ENCODE measurements at regions not wholly inside any gene's neighbourhood (a gene's known extent, or its start where the extent isn't known, plus 50 kb on each side); places are given as distances from the start of the nearest gene placed in this dataset.

GRCh38 chr2:153134725-153135124 is 343.8 kb downstream of the RPRM start:
- no peak overlapping the region for H3K9ac ChIP-seq
- H4K20me1 ChIP-seq (ENCODE audit: insufficient read depth) = no peaks in the 10 kb centered on the region
- H3K27me3 ChIP-seq (ENCODE audit: insufficient read depth, low read depth) = no peaks in the 10 kb centered on the region
- H3K27ac ChIP-seq = no peak overlapping the region
- H3K4me1 ChIP-seq (ENCODE audit: low read depth, poor library complexity, severe bottlenecking) = no peaks in the 10 kb centered on the region
- no peaks in the 10 kb centered on the region for H3K79me2 ChIP-seq (ENCODE audit: insufficient read depth, low read depth)
- H3K4me2 ChIP-seq = no peak overlapping the region
- H2AFZ ChIP-seq (ENCODE audit: low read depth) = no peak overlapping the region
- no peaks in the 10 kb centered on the region for H3K36me3 ChIP-seq (ENCODE audit: insufficient read depth)
- no peak for TF ChIP-seq CTCF (conservative IDR thresholded peaks at IDR 0.05; ENCODE audit: low read depth, low read length)
- no peak overlapping the region for H3K4me3 ChIP-seq (IDR thresholded peaks at IDR 0.05; ENCODE audit: insufficient read depth, low read depth, low read length)

- H3K36me3 ChIP-seq (ENCODE audit: insufficient read depth) = no peaks in the 10 kb centered on the region
- no peaks in the 10 kb centered on the region for H4K20me1 ChIP-seq (ENCODE audit: insufficient read depth)
These were observed 344.8 kb downstream of the RPRM start for GRCh38 chr2:153133716-153134115.

GRCh38 chr2:153132418-153132817 is 346.1 kb downstream of the RPRM start:
- H3K27ac ChIP-seq = no peak overlapping the region
- H3K4me1 ChIP-seq (ENCODE audit: low read depth, poor library complexity, severe bottlenecking) = no peaks in the 10 kb centered on the region
- no peak overlapping the region for H3K4me3 ChIP-seq (IDR thresholded peaks at IDR 0.05; ENCODE audit: insufficient read depth, low read depth, low read length)
- no peaks in the 10 kb centered on the region for H3K27me3 ChIP-seq (ENCODE audit: insufficient read depth, low read depth)
- H4K20me1 ChIP-seq (ENCODE audit: insufficient read depth) = no peaks in the 10 kb centered on the region
- H3K36me3 ChIP-seq (ENCODE audit: insufficient read depth) = no peaks in the 10 kb centered on the region
- no peak for TF ChIP-seq CTCF (conservative IDR thresholded peaks at IDR 0.05; ENCODE audit: low read depth, low read length)
- no peaks in the 10 kb centered on the region for H3K79me2 ChIP-seq (ENCODE audit: insufficient read depth, low read depth)
- no peak overlapping the region for H3K4me2 ChIP-seq
- no peak overlapping the region for H3K9ac ChIP-seq
- H2AFZ ChIP-seq (ENCODE audit: low read depth) = no peak overlapping the region

More at GRCh38 chr2:153133716-153134115, 344.8 kb downstream of the RPRM start:
- TF ChIP-seq CTCF (conservative IDR thresholded peaks at IDR 0.05; ENCODE audit: low read depth, low read length) = no peak
- no peaks in the 10 kb centered on the region for H3K4me1 ChIP-seq (ENCODE audit: low read depth, poor library complexity, severe bottlenecking)
- H3K9ac ChIP-seq = no peak overlapping the region
- H3K4me3 ChIP-seq (IDR thresholded peaks at IDR 0.05; ENCODE audit: insufficient read depth, low read depth, low read length) = no peak overlapping the region
- H3K27ac ChIP-seq = no peak overlapping the region
- H3K4me2 ChIP-seq = no peak overlapping the region
- H2AFZ ChIP-seq (ENCODE audit: low read depth) = no peak overlapping the region
- no peaks in the 10 kb centered on the region for H3K79me2 ChIP-seq (ENCODE audit: insufficient read depth, low read depth)
- no peaks in the 10 kb centered on the region for H3K27me3 ChIP-seq (ENCODE audit: insufficient read depth, low read depth)

GRCh38 chr2:153115141-153115540 is 363.4 kb downstream of the RPRM start:
- Histone ChIP-seq H2AFZ (ENCODE audit: low read depth) (no peak overlapping the region), H3K4me2 (no peak overlapping the region), H3K4me3 (IDR thresholded peaks at IDR 0.05; ENCODE audit: insufficient read depth, low read depth, low read length) (no peak overlapping the region), H3K9ac (no peak overlapping the region), H4K20me1 (ENCODE audit: insufficient read depth) (no peaks in the 10 kb centered on the region), H3K27me3 (ENCODE audit: insufficient read depth, low read depth) (no peaks in the 10 kb centered on the region), H3K4me1 (ENCODE audit: low read depth, poor library complexity, severe bottlenecking) (no peaks in the 10 kb centered on the region), H3K79me2 (ENCODE audit: insufficient read depth, low read depth) (no peaks in the 10 kb centered on the region), H3K36me3 (ENCODE audit: insufficient read depth) (no peaks in the 10 kb centered on the region), H3K27ac (no peak overlapping the region)
- TF ChIP-seq CTCF (conservative IDR thresholded peaks at IDR 0.05; ENCODE audit: low read depth, low read length) = no peak

All from KMS-11 (cell line).